ENCODE measurements at regions not wholly inside any gene's neighbourhood (a gene's known extent, or its start where the extent isn't known, plus 50 kb on each side); places are given as distances from the start of the nearest gene placed in this dataset.

- TF ChIP-seq, protein P1, sequence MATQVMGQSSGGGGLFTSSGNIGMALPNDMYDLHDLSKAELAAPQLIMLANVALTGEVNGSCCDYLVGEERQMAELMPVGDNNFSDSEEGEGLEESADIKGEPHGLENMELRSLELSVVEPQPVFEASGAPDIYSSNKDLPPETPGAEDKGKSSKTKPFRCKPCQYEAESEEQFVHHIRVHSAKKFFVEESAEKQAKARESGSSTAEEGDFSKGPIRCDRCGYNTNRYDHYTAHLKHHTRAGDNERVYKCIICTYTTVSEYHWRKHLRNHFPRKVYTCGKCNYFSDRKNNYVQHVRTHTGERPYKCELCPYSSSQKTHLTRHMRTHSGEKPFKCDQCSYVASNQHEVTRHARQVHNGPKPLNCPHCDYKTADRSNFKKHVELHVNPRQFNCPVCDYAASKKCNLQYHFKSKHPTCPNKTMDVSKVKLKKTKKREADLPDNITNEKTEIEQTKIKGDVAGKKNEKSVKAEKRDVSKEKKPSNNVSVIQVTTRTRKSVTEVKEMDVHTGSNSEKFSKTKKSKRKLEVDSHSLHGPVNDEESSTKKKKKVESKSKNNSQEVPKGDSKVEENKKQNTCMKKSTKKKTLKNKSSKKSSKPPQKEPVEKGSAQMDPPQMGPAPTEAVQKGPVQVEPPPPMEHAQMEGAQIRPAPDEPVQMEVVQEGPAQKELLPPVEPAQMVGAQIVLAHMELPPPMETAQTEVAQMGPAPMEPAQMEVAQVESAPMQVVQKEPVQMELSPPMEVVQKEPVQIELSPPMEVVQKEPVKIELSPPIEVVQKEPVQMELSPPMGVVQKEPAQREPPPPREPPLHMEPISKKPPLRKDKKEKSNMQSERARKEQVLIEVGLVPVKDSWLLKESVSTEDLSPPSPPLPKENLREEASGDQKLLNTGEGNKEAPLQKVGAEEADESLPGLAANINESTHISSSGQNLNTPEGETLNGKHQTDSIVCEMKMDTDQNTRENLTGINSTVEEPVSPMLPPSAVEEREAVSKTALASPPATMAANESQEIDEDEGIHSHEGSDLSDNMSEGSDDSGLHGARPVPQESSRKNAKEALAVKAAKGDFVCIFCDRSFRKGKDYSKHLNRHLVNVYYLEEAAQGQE (IDR thresholded peaks at IDR 0.05; ENCODE audit: low read depth), result no peak
- TF ChIP-seq MAX (IDR thresholded peaks at IDR 0.05), result no peak
- no peak for TF ChIP-seq EP300 (IDR thresholded peaks at IDR 0.05; ENCODE audit: borderline replicate concordance)
- no peak for TF ChIP-seq YY1 (IDR thresholded peaks at IDR 0.05; ENCODE audit: low read depth)
- no peak for TF ChIP-seq TEAD4 (IDR thresholded peaks at IDR 0.05)
- TF ChIP-seq TAF1 (IDR thresholded peaks at IDR 0.05; ENCODE audit: low read depth), result no peak
- no peak for TF ChIP-seq FOXM1 (IDR thresholded peaks at IDR 0.05; ENCODE audit: borderline replicate concordance, low read depth)
- TF ChIP-seq CEBPB (IDR thresholded peaks at IDR 0.05), result no peak
- TF ChIP-seq, protein P2, sequence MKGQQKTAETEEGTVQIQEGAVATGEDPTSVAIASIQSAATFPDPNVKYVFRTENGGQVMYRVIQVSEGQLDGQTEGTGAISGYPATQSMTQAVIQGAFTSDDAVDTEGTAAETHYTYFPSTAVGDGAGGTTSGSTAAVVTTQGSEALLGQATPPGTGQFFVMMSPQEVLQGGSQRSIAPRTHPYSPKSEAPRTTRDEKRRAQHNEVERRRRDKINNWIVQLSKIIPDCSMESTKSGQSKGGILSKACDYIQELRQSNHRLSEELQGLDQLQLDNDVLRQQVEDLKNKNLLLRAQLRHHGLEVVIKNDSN (IDR thresholded peaks at IDR 0.05), result no peak
- TF ChIP-seq CREB1 (IDR thresholded peaks at IDR 0.05; ENCODE audit: low read depth), result no peak
- no peak for TF ChIP-seq NFIC (IDR thresholded peaks at IDR 0.05)
Observed at GRCh38 chr14:56703947-56704346, 106.3 kb downstream of the OTX2 start.
